OCI-LY7 (cell line): ENCODE measurements at regions not wholly inside any gene's neighbourhood (a gene's known extent, or its start where the extent isn't known, plus 50 kb on each side); places are given as distances from the start of the nearest gene placed in this dataset.

Experiments used
- BruUV-seq: library from RNA; stranded (reverse); fragments of 400-500 nt; replicated peaks from 2 replicates; lab custom pipeline; 2021; lab: Mats Ljungman, UMichigan
- CTCF ChIA-PET: fragments of 300-600 bp; sonication (Branson Sonifier 250); formaldehyde crosslinking; loops from one replicate; lab custom pipeline; 2022; ENCODE audit warnings: antibody characterized with exemption; ENCODE audit not compliant: unreplicated experiment; lab: Charles Lee
- POLR2A ChIA-PET: fragments of 300-600 bp; sonication (Branson Sonifier 250); formaldehyde crosslinking; loops from one replicate; lab custom pipeline; 2022; ENCODE audit warnings: antibody characterized with exemption; lab: Charles Lee
- DNase-seq: peaks from one replicate; pipeline ENCODE4 v3.0.0-alpha.2; 2015; ENCODE audit warnings: low spot score
- H2AFZ ChIP-seq: fragments of 200-600 bp; sonication (generic), shearing (Covaris generic); 2 replicates; pipeline ENCODE4 v1.6.1; 2014; ENCODE audit warnings: mild to moderate bottlenecking, antibody characterized with exemption, low read length, moderate library complexity
- H3K27ac ChIP-seq: fragments of 200-600 bp; sonication (generic); 2 replicates; pipeline ENCODE4 v1.5.1; 2014; ENCODE audit warnings: mixed run types, low read depth, mild to moderate bottlenecking, moderate library complexity, low read length, inconsistent platforms; ENCODE audit not compliant: poor library complexity, severe bottlenecking
- H3K36me3 ChIP-seq: fragments of 200-600 bp; sonication (generic); 2 replicates; pipeline ENCODE4 v1.6.1; 2014; ENCODE audit warnings: mild to moderate bottlenecking, antibody characterized with exemption, low read length, moderate library complexity, mixed read lengths; ENCODE audit not compliant: insufficient read depth
- H3K4me1 ChIP-seq: fragments of 200-600 bp; sonication (generic); 2 replicates; pipeline ENCODE4 v1.5.1; 2014; ENCODE audit warnings: mild to moderate bottlenecking, low read length; ENCODE audit not compliant: insufficient read depth, poor library complexity, severe bottlenecking
- H3K4me2 ChIP-seq: fragments of 200-600 bp; sonication (generic); 2 replicates; pipeline ENCODE4 v1.6.1; 2014; ENCODE audit warnings: mild to moderate bottlenecking, low read length
- H3K4me3 ChIP-seq: fragments of 200-600 bp; sonication (generic); 2 replicates; pipeline ENCODE4 v1.5.1; 2014; ENCODE audit warnings: mild to moderate bottlenecking, low read depth, low read length; ENCODE audit not compliant: poor library complexity, severe bottlenecking
- H3K79me2 ChIP-seq: fragments of 200-600 bp; sonication (generic); 2 replicates; pipeline ENCODE4 v1.6.1; 2016; ENCODE audit warnings: low read depth, mild to moderate bottlenecking, low read length, moderate library complexity, mixed read lengths; ENCODE audit not compliant: insufficient read depth
- H3K9me2 ChIP-seq: fragments of 200-600 bp; sonication (generic); 2 replicates; pipeline ENCODE4 v1.6.1; 2016; ENCODE audit warnings: mild to moderate bottlenecking, low read length, mixed read lengths; ENCODE audit not compliant: insufficient read depth
- H3K9me3 ChIP-seq: fragments of 200-600 bp; sonication (generic); 2 replicates; pipeline ENCODE4 v1.6.1; 2014; ENCODE audit warnings: mild to moderate bottlenecking, mixed run types, low read length, mixed read lengths
- H4K20me1 ChIP-seq: fragments of 200-600 bp; sonication (generic); 2 replicates; pipeline ENCODE4 v1.6.1; 2014; ENCODE audit warnings: mild to moderate bottlenecking, antibody characterized with exemption, low read length, moderate library complexity, mixed read lengths; ENCODE audit not compliant: insufficient read depth
- CTCF ChIP-seq: fragments of 200-600 bp; sonication (generic); conservative IDR thresholded peaks from 2 replicates; pipeline ENCODE4 v1.5.1; 2014; ENCODE audit warnings: mild to moderate bottlenecking, antibody characterized with exemption, low read length, moderate library complexity, mixed read lengths
- EZH2phosphoT487 ChIP-seq: fragments of 200-600 bp; sonication (generic); IDR thresholded peaks from 2 replicates; pipeline ENCODE4 v1.6.1; 2018; ENCODE audit warnings: low read depth, borderline replicate concordance, mild to moderate bottlenecking, mixed run types, antibody characterized with exemption, low read length, moderate library complexity, mixed read lengths
- intact Hi-C: fragments of 100-400 bp; cut with micrococcal nuclease; formaldehyde crosslinking; loops from one replicate; pipeline ENCODE4 v1.10.0; 2022; ENCODE audit not compliant: unreplicated experiment

GRCh38 chr4:23213198-23213597 is 520.5 kb downstream of the GBA3 start:
- intact Hi-C loops, result no loop called here
- no peaks in the 10 kb centered on the region for H3K9me2 ChIP-seq
- ChIA-PET POLR2A (no interaction called here), CTCF (no interaction called here)
- H4K20me1 ChIP-seq, result no peaks in the 10 kb centered on the region
- no peaks in the 10 kb centered on the region for H3K9me3 ChIP-seq
- no peak overlapping the region for H2AFZ ChIP-seq
- TF ChIP-seq CTCF (no peak), EZH2phosphoT487 (no peak)
- BruUV-seq, result no TSS peak
- no peaks in the 10 kb centered on the region for H3K79me2 ChIP-seq
- H3K27ac ChIP-seq, result no peak overlapping the region
- H3K4me2 ChIP-seq, result no peak overlapping the region
- no peak for DNase-seq
- H3K36me3 ChIP-seq, result no peaks in the 10 kb centered on the region
- no peak overlapping the region for H3K4me3 ChIP-seq
- H3K4me1 ChIP-seq, result no peaks in the 10 kb centered on the region

- no peak for DNase-seq
- TF ChIP-seq CTCF, result no peak
- no peak for TF ChIP-seq EZH2phosphoT487
- Histone ChIP-seq H4K20me1 (no peaks in the 10 kb centered on the region), H3K9me2 (no peaks in the 10 kb centered on the region), H3K4me3 (no peak overlapping the region), H2AFZ (no peak overlapping the region), H3K36me3 (no peaks in the 10 kb centered on the region), H3K4me2 (no peak overlapping the region), H3K27ac (no peak overlapping the region), H3K4me1 (no peaks in the 10 kb centered on the region), H3K9me3 (no peaks in the 10 kb centered on the region), H3K79me2 (no peaks in the 10 kb centered on the region)
- ChIA-PET POLR2A (interaction anchor here (0.6 to 0.7 kb wide), 3 partner anchors 168 to 636 kb away, joined by 3 to 7 read pairs (median 5); no protein-coding TSS in a partner anchor), CTCF (no interaction called here)
- intact Hi-C loops, result no loop called here
- no TSS peak for BruUV-seq
Measured at GRCh38 chr4:23212558-23212957, 519.8 kb downstream of the GBA3 start.

- POLR2A ChIA-PET, result no interaction called here
Measured at GRCh38 chr4:23207059-23207458, 514.3 kb downstream of the GBA3 start.

More at GRCh38 chr4:23207059-23207458, 514.3 kb downstream of the GBA3 start:
- TF ChIP-seq EZH2phosphoT487 (no peak), CTCF (no peak)
- Histone ChIP-seq H3K36me3 (no peaks in the 10 kb centered on the region), H3K27ac (no peak overlapping the region), H3K4me2 (no peak overlapping the region), H3K4me1 (no peaks in the 10 kb centered on the region), H2AFZ (no peak overlapping the region), H3K9me2 (no peaks in the 10 kb centered on the region), H4K20me1 (no peaks in the 10 kb centered on the region), H3K4me3 (no peak overlapping the region), H3K9me3 (peaks cover 8% of the 10 kb centered on the region), H3K79me2 (no peaks in the 10 kb centered on the region)
- intact Hi-C loops, result no loop called here
- BruUV-seq, result no TSS peak
- CTCF ChIA-PET, result no interaction called here
- no peak for DNase-seq
